NCI-H128 (cell line): ENCODE measurements at regions not wholly inside any gene's neighbourhood (a gene's known extent, or its start where the extent isn't known, plus 50 kb on each side); places are given as distances from the start of the nearest gene placed in this dataset.
"Not testable (repeated sequence)": the region's sequence is repeated elsewhere in the genome, so short reads cannot be mapped to it uniquely, and the experiment has no call there.

Source experiments
- DNase-seq: peaks from one replicate; lab custom pipeline; 2025; ENCODE audit not compliant: unreplicated experiment; lab: John Stamatoyannopoulos, UW

DNA sequence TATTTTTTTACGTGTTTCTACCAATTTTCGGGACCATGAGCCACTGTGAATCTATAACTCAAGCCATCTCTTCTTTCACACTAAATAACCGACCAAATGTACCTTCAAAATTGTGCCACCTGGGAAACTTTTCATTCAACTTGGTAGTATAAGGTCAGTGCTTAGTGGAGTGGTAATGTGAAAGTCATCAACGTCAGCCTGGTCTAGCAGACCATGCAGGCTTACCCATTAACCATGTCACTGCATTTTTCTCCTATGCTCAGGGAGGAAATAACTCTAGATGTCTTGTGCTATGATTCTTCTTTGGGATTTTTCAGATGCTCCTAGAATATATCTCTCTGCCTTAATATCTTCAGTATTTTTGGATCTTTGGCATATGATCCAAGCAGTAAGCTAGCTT lies 1075.4 kb upstream of the POT1 start:
- no peak for DNase-seq

DNA sequence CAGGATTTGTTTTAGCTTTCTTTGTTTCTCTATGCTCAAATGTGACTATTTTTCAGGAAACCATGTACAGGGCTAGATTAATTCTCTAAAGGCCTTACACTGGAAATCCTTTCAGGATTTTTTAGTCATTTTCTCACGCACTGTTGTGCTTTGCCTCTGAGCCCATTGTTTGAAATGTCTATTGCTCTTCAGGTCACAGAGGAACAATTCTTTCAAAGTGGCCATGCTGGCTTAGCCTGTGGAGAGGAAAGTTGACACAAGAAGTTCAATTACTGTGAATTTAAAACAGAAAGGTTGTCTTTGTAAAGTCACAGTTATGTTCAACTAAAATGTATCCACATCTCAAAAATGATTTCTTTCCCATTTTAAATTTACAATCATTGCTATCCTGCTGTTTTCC lies 1071.7 kb upstream of the POT1 start:
- DNase-seq: no peak

DNA sequence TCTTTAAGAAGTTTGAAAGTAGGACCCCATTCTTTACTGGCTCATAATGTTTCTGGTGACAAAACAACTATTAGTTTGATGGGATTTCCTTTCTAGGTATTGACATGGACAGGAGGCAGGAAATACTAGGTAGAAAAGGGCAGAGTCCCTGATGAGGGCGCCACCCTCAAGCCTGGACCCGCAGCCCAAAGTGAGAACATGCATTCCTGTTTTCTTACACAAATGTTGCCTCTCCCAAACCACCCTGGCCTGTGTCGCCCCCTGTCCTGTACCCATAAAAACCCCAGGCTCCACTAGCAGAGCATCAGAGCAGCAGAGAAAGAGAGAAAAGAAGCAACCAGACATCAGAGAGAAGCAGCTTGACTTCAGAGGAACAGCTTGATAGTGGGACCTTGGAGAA lies 1055.2 kb upstream of the POT1 start:
- no peak for DNase-seq

DNA sequence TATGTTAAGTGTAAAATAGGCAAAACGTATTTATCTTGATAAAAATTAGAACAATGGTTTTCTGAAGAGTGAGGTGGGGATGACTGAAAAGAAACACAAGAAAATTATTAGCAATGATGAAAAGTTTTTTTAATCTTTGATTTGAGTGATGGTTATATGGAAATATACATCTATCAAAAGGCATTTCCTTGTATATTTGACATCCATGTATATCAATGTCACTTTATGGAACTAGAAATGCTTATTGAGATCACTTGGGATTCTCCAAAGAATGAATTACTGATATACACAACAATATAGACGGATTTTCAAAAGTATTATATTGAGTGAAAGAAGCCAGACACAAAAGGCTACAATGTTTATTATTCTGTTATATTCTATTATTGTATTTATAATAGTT lies 1042.0 kb upstream of the POT1 start:
- DNase-seq: no peak

- DNase-seq: no peak
Measured at GRCh38 chr7:125966278-125967048, 1036.8 kb upstream of the POT1 start.

- no peak for DNase-seq
Measured at GRCh38 chr7:125934955-125935354, 1005.3 kb upstream of the POT1 start.

DNA sequence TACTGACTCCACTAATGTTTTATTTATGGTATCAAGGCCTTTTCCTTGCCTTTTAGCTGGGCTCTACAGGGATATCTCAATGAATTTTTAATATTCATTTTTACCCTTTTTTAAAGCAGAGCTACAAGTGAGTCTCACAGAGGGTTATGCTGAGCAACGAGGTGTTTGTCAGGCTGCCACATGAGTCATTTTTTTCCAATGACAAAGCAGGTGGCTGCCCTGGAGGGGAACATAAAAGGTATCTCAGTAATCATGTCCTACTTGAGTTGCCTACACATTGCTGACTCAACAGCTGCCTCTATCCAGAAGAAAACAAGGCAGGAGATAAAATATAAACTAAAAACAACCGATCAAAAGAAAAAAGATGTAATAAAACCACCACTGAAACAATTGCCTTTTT lies 1004.9 kb upstream of the POT1 start:
- no peak for DNase-seq

DNA sequence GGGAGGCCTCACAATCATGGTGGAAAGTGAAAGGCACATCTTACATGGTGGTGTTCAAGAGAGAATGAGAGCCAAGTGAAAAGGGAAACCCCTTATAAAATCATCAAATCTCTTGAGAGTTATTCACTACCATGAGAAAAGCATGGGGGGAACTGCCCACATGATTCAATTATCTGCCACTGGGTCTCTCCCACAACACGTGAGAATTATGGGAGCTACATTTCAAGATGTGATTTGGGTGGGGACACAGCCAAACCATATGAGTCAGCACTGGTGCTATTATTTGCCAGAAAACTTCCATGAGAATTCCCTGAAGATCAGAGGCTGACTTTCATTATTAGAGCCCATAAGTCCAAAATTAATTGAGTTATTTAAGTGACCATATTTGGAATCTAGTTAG lies 1001.2 kb upstream of the POT1 start:
- DNase-seq: no peak

DNA sequence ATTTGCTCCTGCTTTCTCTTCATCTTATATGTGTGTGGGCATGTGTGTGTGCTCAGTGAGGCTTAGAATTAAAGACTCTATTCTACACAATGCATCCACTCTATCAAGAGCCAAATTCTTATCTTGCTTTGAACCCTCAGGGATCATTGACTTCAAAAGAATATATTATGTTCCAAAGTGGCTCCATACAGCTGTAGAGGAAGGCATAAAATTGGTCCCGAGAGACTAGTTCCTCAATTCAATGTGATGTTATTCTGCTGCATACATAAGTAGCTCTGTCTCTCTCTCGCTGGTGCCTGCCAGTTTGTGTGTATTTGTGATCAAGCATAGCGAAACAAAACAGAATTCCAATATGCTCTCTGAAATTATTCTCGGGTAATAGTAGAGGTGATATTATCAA lies 997.9 kb upstream of the POT1 start:
- peak; percentile 71 for DNase-seq

DNA sequence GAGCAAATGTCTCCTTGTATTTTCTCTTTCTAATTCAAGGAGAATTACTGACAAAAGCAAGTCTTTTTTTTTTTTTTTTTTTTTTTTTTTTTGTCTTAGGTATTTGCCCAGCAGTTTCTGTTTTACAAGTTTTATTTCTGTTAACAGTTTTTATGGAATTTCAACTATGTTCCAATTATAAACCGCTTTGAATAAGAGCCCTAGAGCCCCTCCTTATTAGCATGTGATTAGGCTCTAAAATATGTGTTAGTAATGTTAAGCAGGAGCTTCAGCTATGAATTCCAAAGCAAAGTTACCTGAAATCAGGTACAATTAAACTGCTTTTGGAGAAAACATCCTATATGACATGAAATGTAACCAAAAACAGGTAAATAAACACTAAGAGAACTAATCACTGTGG lies 997.0 kb upstream of the POT1 start:
- DNase-seq: no peak

- no peak for DNase-seq
Measured at GRCh38 chr7:125924037-125924436, 994.4 kb upstream of the POT1 start.

DNA sequence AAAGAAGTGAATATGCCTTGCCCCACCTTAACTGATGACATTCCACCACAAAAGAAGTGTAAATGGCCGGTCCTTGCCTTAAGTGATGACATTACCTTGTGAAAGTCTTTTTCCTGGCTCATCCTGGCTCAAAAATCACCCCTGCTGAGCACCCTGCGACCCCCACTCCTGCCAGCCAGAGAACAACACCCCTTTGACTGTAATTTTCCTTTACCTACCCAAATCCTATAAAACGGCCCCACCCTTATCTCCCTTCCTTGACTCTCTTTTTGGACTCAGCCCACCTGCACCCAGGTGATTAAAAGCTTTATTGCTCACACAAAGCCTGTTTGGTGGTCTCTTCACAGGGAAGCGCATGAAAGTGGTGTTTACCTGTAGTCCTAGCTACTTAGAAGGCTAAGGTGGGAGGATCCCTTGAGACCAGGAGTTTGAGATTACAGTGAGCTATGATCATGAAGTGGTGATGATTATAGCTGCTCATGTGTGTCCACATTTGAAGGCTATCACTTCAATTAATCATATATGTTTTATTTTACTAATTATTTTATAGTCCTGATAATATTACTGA lies 985.8 kb upstream of the POT1 start:
- not testable (repeated sequence) for DNase-seq

GRCh38 chr7:125908711-125909110 lies 979.1 kb upstream of the POT1 start:
- DNase-seq: no peak

DNA sequence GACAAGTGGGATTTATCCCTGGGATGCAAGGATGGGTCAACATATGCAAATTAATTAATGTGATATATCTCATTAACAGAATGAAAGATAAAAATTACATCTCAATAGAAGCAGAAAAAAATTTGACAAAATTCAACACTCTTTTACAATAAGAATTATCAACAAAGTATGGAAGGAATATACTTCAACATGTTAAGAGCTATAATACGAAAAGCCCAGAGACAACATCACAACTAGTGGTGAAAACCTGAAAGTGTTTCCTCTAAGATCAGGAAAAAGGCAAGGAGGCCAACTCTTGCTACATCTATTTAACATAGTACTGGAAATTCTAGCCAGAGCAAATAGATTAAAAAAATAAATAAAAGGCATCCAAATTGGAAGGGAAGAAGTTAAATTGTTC lies 970.0 kb upstream of the POT1 start:
- no peak for DNase-seq

GRCh38 chr7:125892434-125892833 lies 962.8 kb upstream of the POT1 start:
- DNase-seq: no peak

- DNase-seq: no peak
Measured at GRCh38 chr7:125878988-125879387, 949.4 kb upstream of the POT1 start.

DNA sequence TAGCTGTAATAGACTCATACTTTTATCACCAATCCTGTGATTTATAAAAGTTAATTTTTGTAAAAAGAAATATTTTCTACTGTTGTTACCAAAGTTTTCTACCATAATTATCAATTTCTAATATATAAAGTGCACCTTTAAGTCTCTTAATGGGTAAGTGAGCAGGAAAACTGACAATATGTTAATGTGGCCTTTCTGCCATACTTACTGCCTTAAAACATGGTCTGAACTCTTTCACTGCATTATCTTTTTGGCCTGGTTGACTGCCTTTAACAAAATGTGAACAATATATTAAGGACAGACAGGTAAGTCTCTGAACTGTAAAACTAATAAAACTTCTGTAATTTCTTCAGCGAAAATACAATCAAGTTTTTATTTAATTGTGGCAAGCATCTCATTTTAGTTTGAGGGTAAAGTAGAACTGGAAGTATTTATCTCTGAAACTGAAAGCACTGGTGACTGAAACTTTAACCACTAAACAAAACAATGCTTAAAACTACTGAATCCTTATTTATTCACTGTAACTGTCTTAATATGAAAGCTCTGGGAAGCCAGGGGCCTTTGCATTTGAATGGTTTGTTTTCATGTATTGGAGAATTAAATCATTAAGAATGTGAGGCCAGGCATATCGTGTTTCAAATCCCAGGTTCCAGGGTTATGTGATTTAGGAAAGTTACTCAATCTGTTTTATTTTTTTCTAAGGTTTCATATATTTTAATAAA lies 948.8 kb upstream of the POT1 start:
- no peak for DNase-seq

GRCh38 chr7:125877246-125877645 lies 947.6 kb upstream of the POT1 start:
- DNase-seq: no peak

DNA sequence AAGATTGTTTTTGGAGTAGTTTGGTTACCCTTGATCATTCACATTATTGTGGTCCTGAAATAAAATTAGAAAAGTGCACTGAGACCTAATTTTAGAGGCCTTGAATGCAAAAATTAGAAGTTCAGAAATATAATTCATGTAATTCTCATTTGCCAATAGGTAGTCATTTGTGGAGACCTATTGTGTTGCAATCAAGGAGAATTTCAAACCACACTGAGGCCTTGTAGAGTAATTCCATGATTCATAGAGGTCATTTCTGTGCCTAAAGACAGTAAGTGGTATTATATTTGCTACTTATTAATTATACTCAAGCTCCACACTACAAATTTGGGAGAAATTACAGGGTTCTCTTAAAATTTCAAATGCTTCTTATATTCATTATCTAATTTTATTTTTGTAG lies 946.8 kb upstream of the POT1 start:
- no peak for DNase-seq

DNA sequence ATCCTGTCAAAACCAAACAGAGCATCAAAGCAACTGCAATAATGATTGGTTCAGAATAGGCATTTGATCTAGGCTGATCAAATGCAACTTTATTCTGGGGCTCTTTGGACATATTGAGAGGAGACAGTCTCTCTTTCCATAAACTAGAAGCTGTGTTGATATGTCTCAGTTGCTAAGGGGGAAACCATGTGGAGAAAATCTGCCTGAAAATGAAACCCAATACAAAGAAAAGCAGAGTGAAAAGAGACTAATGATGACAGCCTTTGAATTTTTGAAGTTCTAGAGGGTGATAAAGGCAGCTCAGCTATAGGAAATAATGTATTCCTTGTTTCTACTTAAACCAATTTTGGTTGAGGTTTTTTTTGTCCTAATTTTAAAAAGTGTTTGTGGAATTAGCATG lies 941.8 kb upstream of the POT1 start:
- DNase-seq: no peak

GRCh38 chr7:125857606-125858005 lies 928.0 kb upstream of the POT1 start:
- DNase-seq: no peak

DNA sequence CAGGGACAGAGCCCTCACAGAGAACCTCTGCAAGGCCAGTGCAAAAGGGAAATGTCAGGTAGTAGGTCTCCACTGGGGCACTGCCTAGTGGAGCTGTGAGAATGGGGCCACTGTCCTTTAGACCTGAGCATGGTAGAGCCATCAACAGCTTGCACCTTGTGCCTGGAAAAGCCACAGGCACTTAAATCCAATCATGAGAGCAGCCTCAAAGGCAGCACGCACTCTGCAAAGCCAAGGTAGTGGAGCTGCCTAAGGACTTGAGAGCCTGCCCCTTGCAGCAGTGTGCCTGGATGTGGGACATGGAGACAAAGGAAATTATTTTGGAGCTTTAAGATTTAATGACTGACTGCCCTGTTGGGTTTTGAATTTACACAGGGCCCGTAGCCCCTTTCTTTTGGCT lies 918.5 kb upstream of the POT1 start:
- no peak for DNase-seq
